ENCODE measurements at regions not wholly inside any gene's neighbourhood (a gene's known extent, or its start where the extent isn't known, plus 50 kb on each side); places are given as distances from the start of the nearest gene placed in this dataset.

DNA sequence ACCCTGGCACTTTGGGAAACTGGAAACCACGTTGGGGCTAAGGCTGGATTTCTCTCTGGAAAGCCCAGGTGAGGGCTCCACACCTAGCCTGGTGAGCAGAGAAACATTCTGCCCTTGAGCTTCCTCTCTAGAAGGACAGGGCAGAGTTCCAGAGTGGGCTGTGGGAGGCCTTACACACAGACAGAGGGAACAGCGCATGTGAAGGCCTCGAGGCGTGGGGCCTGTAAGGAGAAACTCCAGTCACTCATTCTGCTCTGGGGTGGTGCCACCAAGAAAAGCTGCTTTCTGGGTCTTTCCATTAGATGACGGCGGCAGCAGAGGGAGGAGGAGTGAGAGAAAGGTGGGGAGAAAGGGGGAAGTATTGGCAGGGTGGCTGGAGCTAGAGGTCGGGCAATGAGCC is 183.1 kb downstream of the CHST1 start:
- no peaks in the 10 kb centered on the region for H3K9me3 ChIP-seq
- no peaks in the 10 kb centered on the region for H3K36me3 ChIP-seq
- intact Hi-C loops (cut with DNase I), result no loop called here
- no peaks in the 10 kb centered on the region for H3K4me1 ChIP-seq
- DNase-seq (ENCODE audit: extremely low spot score in 2 of 2), result no peak
- TF ChIP-seq, protein P1, sequence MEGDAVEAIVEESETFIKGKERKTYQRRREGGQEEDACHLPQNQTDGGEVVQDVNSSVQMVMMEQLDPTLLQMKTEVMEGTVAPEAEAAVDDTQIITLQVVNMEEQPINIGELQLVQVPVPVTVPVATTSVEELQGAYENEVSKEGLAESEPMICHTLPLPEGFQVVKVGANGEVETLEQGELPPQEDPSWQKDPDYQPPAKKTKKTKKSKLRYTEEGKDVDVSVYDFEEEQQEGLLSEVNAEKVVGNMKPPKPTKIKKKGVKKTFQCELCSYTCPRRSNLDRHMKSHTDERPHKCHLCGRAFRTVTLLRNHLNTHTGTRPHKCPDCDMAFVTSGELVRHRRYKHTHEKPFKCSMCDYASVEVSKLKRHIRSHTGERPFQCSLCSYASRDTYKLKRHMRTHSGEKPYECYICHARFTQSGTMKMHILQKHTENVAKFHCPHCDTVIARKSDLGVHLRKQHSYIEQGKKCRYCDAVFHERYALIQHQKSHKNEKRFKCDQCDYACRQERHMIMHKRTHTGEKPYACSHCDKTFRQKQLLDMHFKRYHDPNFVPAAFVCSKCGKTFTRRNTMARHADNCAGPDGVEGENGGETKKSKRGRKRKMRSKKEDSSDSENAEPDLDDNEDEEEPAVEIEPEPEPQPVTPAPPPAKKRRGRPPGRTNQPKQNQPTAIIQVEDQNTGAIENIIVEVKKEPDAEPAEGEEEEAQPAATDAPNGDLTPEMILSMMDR (IDR thresholded peaks at IDR 0.05), result no peak
- TF ChIP-seq POLR2A (IDR thresholded peaks at IDR 0.05) (no peak), POLR2AphosphoS5 (IDR thresholded peaks at IDR 0.05; ENCODE audit: insufficient read depth in 1 of 2, low read depth in 1 of 2) (no peak)
- H3K4me3 ChIP-seq, result no peak overlapping the region
- H3K27me3 ChIP-seq, result no peaks in the 10 kb centered on the region
- H3K27ac ChIP-seq, result no peak overlapping the region

DNA sequence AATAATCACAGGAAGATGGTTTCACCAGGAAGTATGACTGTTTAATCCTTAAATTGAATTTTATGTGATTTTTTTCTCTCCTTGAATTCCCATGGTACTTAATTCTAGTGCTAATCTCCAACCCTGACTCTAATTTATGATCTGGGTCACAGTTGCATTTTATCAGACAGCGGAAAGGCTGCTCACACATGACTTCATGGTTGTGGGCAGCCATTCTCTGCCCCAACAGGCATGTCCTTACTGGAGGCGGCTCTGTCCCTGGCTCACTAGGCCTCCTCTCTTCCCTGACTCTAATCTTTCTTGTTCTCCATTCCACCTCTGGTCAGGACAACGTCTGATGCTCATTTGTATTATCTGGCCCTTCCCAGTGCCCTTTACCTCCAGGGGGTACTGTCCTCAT is 184.4 kb downstream of the CHST1 start:
- TF ChIP-seq POLR2AphosphoS5 (IDR thresholded peaks at IDR 0.05; ENCODE audit: insufficient read depth in 1 of 2, low read depth in 1 of 2) (no peak), POLR2A (IDR thresholded peaks at IDR 0.05) (no peak)
- TF ChIP-seq, protein P1 (IDR thresholded peaks at IDR 0.05), result no peak
- DNase-seq (ENCODE audit: extremely low spot score in 2 of 2), result no peak
- no peaks in the 10 kb centered on the region for H3K9me3 ChIP-seq
- no peak overlapping the region for H3K27ac ChIP-seq
- H3K27me3 ChIP-seq, result no peaks in the 10 kb centered on the region
- no peaks in the 10 kb centered on the region for H3K4me1 ChIP-seq
- H3K4me3 ChIP-seq, result no peak overlapping the region
- H3K36me3 ChIP-seq, result no peaks in the 10 kb centered on the region
- intact Hi-C loops (cut with DNase I), result no loop called here

DNA sequence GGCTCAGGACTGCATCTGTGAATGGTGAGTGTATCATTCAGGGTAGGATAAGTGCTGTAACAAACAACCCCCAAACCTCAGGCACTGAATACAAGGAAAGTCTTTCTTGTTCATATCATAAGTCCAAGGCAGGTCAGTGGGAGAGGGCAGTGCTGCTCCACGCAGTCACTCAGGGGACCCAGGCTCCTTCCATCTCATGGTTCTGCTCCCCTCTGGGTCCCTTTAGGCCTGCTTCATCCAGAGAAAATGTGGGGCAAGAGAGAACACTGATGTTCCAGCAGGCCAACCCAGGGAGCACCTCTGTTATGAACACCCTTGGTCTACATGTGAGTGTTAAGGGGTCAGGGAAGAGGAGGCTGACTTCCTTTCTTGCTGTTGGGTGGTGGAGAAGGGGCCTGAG is 187.8 kb downstream of the CHST1 start:
- TF ChIP-seq, protein P1 (IDR thresholded peaks at IDR 0.05), result no peak
- no peak for TF ChIP-seq POLR2A (IDR thresholded peaks at IDR 0.05)
- TF ChIP-seq POLR2AphosphoS5 (IDR thresholded peaks at IDR 0.05; ENCODE audit: insufficient read depth in 1 of 2, low read depth in 1 of 2), result no peak
- intact Hi-C loops (cut with DNase I), result no loop called here
- Histone ChIP-seq H3K4me1 (no peaks in the 10 kb centered on the region), H3K4me3 (no peak overlapping the region), H3K27me3 (no peaks in the 10 kb centered on the region), H3K9me3 (no peaks in the 10 kb centered on the region), H3K27ac (no peak overlapping the region), H3K36me3 (no peaks in the 10 kb centered on the region)
- DNase-seq (ENCODE audit: extremely low spot score in 2 of 2), result no peak

GRCh38 chr11:45476126-45476525 is 189.3 kb downstream of the CHST1 start:
- H3K9me3 ChIP-seq, result no peaks in the 10 kb centered on the region
- intact Hi-C loops (cut with DNase I), result no loop called here

DNA sequence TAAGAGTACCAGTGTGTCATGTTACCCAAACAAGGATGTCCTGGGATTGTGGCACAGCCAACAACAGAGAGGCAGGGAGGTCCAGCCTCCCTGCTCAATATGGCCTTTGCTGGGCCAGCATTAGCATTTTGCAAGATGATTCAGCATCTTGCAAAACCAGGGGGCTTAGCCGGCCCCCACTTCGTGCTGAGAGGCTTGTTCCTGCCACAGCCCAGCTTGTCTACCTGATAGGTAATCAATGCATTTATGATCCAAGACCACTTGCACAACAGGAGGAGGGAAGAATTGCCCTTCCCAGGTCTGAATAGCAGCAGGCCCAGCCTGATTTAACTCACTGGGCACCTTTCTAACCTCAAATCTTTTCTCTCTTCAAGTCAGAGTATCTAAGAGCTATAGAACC is 189.0 kb upstream of the SYT13 start:
- TF ChIP-seq POLR2AphosphoS5 (IDR thresholded peaks at IDR 0.05; ENCODE audit: insufficient read depth in 1 of 2, low read depth in 1 of 2) (no peak), POLR2A (IDR thresholded peaks at IDR 0.05) (no peak)
- TF ChIP-seq, protein P1 (IDR thresholded peaks at IDR 0.05), result no peak
- no peaks in the 10 kb centered on the region for H3K4me1 ChIP-seq
- no peaks in the 10 kb centered on the region for H3K36me3 ChIP-seq
- H3K4me3 ChIP-seq, result no peak overlapping the region
- no peak overlapping the region for H3K27ac ChIP-seq
- DNase-seq (ENCODE audit: extremely low spot score in 2 of 2), result no peak
- no peaks in the 10 kb centered on the region for H3K27me3 ChIP-seq
- H3K9me3 ChIP-seq, result no peaks in the 10 kb centered on the region
- intact Hi-C loops (cut with DNase I), result no loop called here

More at GRCh38 chr11:45476126-45476525, 189.3 kb downstream of the CHST1 start:
- H3K4me3 ChIP-seq, result no peak overlapping the region
- TF ChIP-seq, protein P1 (IDR thresholded peaks at IDR 0.05), result no peak
- TF ChIP-seq POLR2A (IDR thresholded peaks at IDR 0.05), result no peak
- no peak for TF ChIP-seq POLR2AphosphoS5 (IDR thresholded peaks at IDR 0.05; ENCODE audit: insufficient read depth in 1 of 2, low read depth in 1 of 2)
- H3K27me3 ChIP-seq, result no peaks in the 10 kb centered on the region
- no peaks in the 10 kb centered on the region for H3K36me3 ChIP-seq
- no peak overlapping the region for H3K27ac ChIP-seq
- no peaks in the 10 kb centered on the region for H3K4me1 ChIP-seq
- DNase-seq (ENCODE audit: extremely low spot score in 2 of 2), result no peak

Data from vagina (tissue), 2 donors.